AG10803 (cell line): ENCODE measurements at regions not wholly inside any gene's neighbourhood (a gene's known extent, or its start where the extent isn't known, plus 50 kb on each side); places are given as distances from the start of the nearest gene placed in this dataset.

Experiments
- DNase-seq: peaks from one replicate; pipeline ENCODE4 v3.0.0; 2010; ENCODE audit warnings: low read depth
- H3K4me3 ChIP-seq: 2 replicates; pipeline ENCODE4 v1.5.1; 2011; ENCODE audit warnings: mild to moderate bottlenecking, low read length, control low read depth
- TF ChIP-seq, protein P1 (sequence below): conservative IDR thresholded peaks from 2 replicates; pipeline ENCODE4 v1.5.1; 2011; ENCODE audit warnings: mild to moderate bottlenecking, low read length, control low read depth, inconsistent platforms

DNA sequence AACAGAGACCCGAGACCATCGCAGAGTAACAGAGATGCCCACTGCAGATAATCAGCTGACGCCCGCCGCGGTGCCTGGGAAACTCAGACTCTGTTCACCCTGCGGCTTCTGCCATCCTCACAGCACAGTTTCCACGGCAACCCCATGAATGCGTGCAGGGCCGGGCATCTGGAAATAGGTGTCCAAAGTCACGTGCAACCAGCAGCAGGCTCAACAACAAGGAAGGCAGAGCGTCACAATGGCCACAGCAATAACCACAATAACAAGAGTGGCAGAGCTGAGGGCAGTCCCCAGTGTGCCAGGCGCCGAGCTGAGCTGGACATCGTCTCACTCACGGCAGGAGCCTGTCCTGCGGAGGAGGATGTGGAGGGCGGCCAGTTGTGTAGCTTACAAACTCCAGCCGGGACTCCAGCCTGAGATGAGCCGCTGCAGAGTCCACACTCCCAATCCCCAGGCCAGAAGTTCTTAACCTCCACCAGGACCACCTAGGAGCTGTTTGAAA lies 102.0 kb downstream of the CRYAA start:
- TF ChIP-seq, protein P1, sequence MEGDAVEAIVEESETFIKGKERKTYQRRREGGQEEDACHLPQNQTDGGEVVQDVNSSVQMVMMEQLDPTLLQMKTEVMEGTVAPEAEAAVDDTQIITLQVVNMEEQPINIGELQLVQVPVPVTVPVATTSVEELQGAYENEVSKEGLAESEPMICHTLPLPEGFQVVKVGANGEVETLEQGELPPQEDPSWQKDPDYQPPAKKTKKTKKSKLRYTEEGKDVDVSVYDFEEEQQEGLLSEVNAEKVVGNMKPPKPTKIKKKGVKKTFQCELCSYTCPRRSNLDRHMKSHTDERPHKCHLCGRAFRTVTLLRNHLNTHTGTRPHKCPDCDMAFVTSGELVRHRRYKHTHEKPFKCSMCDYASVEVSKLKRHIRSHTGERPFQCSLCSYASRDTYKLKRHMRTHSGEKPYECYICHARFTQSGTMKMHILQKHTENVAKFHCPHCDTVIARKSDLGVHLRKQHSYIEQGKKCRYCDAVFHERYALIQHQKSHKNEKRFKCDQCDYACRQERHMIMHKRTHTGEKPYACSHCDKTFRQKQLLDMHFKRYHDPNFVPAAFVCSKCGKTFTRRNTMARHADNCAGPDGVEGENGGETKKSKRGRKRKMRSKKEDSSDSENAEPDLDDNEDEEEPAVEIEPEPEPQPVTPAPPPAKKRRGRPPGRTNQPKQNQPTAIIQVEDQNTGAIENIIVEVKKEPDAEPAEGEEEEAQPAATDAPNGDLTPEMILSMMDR, result no peak
- DNase-seq, result peak; percentile 3
- no peak overlapping the region for H3K4me3 ChIP-seq

DNA sequence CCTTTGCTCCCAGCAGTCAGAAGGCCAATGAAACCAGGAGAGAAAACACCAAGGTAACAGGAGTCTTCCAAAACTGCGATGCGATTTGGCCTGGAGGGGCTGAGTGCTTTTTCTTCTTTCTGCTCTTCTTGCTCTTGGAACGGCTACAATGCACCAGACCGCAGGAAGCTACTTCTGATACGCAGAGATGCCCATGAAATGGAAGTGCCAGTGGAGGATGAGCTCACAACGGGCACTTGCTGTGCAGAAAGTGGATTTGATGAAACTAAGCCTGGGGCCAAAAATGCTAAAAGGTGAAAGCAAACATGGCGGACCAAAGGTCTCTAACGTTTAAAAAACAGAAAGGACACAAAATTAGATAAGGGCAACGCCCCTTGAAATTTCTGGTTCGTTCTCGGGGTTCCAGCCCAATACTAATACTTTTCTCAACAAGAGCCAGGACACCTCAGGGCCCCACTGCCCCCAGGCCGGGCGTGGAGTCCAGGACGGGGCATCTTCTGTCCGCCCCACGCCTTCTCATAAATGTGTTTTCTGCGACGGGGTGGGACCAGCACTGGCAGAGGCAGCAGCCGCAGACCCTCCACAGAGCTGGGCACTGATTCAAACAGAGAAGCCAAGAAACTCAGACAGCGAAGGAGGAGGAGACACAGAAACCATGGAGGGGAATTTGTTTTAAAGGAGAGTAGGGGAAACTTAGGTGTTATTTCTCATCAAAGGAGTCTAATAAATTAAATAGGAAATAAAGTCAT lies 101.3 kb downstream of the CRYAA start:
- TF ChIP-seq, protein P1, result no peak
- no peak overlapping the region for H3K4me3 ChIP-seq
- DNase-seq, result no peak

DNA sequence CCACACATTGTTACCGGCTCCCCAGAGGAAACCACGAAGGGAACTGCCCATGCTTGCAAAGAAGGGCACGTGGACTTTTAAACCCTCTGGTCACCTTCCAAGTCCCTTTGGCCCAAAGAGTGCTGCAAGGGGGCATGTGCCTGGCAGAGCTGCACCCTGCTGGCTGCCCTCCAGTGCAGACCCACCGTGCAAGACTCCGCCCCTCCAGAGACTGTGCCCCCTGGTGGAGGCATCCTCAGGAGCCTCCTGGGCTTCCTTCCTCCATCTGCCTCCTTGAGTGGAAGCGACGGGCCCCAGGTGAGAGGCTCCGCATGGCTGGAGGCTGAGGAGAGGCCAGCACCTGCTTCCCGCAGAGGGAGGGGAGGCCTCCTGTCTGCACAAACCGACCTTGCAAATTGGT lies 100.6 kb downstream of the CRYAA start:
- TF ChIP-seq, protein P1, result 0 out of 2 replicates have a peak, but pooled peaks have one; percentile 1
- no peak for DNase-seq
- H3K4me3 ChIP-seq, result no peak overlapping the region

DNA sequence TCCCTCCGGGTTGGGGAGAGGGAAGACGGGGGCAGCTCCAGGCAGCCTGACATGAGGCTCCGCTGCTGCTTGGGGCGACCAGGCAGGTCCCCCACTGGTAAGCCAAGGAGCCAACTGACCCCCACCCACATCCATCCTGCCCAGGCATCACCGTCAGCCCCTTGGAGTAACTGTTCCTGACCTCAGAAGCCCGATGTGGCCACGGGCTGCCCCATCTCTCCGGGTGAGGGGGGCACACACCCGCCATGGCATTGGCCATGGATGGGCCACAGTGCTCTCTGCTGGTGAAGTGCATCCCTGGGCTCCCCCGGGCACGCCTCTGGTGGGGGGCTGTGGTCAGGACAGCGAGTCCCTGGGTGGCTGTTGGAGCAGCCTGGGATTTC lies 100.0 kb downstream of the CRYAA start:
- H3K4me3 ChIP-seq, result no peak overlapping the region
- DNase-seq, result no peak
- TF ChIP-seq, protein P1, result no peak

DNA sequence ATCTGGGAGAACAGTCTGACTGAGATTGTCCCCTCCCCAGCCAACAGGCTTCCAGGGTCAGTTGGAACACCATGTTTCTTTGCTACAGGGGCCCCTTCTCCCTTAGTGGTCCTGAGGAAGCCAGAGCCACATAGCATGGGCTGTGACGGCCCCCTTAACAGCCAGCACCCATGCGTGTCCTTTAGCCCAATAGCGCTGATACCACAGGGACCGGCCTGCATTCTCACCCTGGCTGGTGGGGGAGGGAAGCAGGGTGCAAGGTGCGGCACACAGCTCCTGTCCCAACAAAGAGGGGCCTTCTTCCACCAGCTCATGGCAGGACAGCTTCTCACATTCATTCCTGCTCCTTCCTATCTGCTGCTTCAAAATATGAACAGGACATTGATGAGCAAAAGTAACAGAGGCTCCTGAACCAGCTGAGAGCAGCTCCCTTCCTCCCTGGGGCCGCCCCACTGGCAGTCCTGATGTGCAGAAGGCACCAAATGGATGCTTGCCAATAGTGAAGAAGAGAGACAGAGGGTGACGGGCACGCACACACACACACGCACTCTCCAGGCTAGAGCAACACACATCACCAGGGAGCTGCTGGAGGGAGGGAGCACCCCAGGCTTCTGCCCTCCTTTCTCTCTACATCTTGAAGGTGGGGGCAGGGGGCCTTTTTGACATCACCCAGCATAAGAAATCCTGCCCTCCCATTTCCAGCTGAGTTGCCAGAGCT lies 99.4 kb downstream of the CRYAA start:
- TF ChIP-seq, protein P1, result no peak
- DNase-seq, result no peak
- no peak overlapping the region for H3K4me3 ChIP-seq

DNA sequence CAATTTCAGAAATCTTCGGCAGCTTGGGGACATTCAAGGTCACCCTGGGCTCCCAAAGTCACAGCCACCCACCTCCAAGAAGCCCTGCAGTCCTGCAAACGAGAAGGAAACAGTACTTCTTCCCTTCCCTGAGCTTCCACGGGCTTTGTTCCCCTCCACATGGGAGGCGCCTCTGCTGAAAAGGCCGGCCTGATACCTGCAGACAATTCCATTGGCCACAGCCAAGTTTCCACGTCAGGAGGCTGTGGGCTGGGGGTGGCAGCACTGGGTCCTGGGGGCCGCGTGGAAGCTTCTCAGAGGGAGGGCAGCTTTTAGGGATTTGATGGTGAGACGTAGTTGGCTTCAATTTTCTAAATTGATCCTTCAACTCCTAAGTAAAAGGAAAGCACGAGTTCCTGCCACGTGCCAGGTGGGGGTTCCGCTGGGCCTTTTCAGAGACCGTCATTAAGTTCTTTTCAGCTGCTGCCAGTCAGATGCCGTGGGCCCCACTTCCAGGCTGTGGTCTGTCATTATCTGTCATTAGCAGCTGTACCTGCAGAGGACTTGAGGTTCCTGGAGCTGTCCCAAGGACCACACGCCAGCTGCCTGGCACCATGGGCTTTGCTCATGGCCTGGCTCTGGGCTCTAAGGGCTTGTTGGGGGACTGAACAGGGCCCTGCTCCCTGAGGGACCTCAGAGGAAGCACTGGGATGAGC lies 98.7 kb downstream of the CRYAA start:
- DNase-seq, result no peak
- H3K4me3 ChIP-seq, result no peak overlapping the region
- TF ChIP-seq, protein P1, result no peak
